ENCODE measurements at regions not wholly inside any gene's neighbourhood (a gene's known extent, or its start where the extent isn't known, plus 50 kb on each side); places are given as distances from the start of the nearest gene placed in this dataset.

DNA sequence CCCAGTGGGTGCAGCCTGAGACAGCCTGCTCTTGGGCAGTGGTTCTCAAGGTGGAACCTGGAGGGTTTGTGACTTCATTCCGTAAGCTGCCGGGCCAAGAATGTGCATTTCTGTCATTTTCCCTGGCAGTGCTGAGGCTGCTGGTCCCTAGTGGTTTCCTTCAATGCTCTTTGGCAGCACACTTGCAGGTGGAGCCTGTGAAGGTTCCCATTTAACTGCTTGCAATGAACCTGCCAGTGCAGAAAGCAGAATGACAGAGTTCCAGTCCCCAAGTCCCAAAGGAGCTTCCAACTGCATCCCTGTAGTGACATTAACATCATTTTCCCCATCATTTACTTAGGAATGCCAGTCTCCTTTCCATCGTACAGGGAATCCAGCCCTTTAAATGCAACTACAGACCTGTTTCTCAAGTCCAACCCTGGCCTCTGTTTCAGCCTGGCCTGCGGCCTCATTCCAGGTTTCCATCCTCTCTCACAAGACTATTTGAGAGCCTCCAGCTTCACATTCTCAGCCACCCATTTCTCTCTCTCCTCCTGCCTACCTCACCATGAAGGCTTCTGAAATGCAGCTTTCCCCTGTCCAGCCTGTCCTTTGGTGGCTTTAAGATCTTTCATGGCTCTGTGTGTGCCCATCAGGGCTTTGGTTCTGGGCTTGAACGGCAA, 149.7 kb upstream of the GGTLC1 start:
- no peak for DNase-seq (ENCODE audit: low read depth)

DNA sequence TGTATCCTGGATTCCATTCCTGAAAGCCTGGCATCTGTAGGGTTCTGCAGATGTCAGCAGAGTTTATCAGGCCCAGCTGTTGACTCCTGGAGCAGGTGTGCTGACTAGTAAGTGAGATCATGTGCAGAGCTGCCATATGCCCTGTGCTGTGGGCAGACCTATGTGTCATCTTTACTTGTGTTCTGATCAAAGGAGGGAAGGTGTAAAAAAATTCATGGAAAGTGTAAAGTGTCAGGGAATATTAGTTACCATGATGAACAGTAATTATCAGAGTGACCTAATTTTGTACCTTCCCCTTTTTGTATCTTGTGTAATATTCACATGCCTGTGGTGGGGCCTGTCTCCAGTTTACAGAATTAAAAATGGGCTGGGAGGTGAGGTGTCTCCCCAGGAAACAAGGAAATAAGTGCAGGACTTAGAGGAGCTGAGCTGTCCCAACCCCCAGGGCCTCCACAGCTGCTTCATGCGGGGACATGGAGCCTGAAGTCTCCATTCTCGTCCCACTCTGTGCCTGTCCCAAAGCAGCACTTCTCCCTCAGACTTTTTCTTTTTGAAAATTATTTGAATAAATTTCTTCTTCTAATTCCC, 148.2 kb upstream of the GGTLC1 start:
- DNase-seq (ENCODE audit: low read depth), result no peak

DNA sequence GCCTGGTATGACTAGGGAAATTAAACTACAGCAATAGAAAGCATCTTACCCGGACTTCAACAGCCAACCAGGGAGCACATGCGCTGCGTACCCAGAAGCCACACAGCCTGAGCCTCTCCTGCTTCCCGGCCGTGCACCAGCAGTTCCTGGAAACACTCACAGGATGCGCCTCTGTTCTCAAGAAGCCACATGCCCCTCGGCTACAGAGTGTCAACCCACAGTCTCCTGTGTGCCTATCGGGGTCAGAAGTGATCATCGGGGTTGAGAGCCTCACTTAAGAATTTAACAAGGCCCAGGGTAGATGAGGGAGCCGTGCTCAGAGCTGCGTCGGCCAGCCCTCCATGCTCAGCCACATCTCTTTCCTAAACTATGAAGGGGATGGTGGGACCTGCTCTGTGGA, 147.2 kb upstream of the GGTLC1 start:
- no peak for DNase-seq (ENCODE audit: low read depth)

DNA sequence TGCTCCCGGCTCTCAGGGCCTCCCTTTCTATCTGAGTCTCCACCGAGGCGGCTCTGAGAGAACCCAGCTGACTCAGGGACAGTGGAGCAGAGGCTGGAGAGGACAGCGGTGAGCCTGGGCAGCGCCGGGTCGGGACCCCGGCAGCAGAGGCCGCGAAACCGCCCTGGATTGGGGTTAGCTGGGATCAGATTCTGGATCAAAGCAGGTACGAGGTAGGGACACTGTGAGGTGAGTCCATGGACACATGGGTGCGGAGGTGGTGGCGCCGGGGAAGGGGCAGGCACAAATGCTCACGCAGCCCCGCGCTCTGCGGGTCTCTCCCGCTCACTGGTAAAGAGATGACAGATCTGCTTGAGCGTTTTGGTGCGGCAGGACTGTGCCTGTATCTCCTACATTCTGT, 146.4 kb upstream of the GGTLC1 start:
- no peak for DNase-seq (ENCODE audit: low read depth)

DNA sequence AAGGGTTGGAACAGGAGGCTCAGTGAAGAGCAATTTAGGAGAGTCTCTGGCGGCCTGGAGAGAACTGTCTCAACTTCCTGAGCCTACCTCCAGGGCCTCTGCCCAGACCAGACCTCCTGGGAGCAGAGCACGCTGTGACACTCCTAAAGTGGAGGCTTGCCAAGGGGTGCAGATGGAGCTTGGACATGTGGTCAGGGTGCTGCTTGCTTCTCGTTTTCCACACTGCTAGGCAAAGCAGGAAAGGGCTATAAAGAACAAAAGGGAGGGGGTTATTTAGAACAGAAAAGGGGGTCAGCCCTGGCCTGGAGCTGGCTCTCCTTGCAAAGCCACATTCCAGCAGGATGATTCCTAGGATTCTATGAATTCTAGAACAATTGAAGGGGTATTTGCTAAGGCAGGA, 145.7 kb upstream of the GGTLC1 start:
- no peak for DNase-seq (ENCODE audit: low read depth)

DNA sequence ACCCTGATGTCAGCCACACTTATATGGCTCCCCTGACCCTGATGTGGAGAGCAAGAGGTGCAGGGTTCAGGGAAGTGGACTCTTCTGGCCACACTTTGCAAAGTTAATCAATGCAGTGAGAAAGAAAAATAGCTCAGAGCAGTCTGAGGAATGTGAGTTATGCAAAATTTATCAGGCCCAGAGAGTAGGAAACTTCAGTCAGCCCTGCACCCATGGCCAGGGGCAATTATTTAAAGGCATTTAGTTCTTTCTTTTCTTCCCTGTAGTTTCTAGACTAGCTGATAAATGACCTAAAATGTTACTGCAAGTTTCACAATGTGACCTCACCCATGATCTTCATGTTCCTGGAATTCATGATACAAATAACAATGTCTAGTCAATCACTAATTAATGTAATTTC, 143.7 kb upstream of the GGTLC1 start:
- DNase-seq (ENCODE audit: low read depth), result no peak

DNA sequence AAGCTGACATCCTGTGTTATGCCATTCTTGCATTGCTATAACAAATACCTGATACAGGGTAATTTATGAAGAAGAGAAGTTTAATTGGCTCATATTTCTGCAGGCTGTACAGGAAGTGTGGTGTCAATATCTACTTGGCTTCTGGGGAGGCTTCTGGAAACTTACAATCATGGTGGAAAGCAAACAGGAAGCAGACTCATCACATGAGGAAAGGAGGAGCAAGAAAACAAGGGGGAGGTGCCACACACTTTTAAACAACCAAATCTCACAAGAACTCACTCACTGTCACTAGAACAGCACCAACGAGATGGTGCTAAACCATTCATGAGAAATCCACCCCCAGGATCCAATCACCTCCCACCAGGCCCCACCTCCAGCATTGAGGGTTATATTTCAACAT, 143.1 kb upstream of the GGTLC1 start:
- no peak for DNase-seq (ENCODE audit: low read depth)

DNA sequence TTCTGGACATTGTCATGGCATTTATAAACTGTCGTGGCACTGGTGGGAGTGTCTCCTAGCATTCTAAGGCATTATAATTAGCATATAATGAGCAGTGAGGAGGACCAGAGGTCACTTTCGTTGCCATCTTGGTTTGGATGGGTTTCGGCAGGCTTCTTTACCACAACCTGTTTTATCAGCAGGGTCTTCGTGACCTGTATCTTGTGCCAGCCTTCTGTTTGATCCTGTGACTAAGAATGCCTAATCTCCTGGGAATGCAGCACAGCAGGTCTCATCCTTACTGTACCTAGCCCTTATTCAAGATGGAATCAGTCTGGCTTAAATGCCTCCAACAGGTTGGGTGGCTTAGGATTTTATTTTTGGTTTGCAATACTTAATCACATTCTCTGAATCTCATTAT, 142.7 kb upstream of the GGTLC1 start:
- no peak for DNase-seq (ENCODE audit: low read depth)

DNA sequence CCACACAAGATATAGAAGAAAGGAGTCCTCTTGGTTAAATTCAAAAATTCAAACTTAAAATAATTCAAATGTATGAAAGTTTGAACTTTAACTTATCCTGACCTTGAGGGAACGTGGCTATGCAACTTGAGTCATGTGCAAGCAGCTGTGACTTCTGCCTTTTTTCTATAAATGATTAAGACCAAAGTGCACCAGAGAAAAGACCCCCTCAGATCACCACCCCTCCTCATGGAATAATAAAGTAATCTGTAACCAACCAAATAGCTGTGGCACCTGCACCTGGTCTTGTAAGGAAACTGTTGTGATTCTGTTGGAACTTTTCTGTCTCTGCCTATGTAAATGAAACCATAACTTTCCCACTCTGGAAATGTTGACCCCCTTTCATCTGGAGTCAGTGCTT, 141.1 kb upstream of the GGTLC1 start:
- no peak for DNase-seq (ENCODE audit: low read depth)

DNA sequence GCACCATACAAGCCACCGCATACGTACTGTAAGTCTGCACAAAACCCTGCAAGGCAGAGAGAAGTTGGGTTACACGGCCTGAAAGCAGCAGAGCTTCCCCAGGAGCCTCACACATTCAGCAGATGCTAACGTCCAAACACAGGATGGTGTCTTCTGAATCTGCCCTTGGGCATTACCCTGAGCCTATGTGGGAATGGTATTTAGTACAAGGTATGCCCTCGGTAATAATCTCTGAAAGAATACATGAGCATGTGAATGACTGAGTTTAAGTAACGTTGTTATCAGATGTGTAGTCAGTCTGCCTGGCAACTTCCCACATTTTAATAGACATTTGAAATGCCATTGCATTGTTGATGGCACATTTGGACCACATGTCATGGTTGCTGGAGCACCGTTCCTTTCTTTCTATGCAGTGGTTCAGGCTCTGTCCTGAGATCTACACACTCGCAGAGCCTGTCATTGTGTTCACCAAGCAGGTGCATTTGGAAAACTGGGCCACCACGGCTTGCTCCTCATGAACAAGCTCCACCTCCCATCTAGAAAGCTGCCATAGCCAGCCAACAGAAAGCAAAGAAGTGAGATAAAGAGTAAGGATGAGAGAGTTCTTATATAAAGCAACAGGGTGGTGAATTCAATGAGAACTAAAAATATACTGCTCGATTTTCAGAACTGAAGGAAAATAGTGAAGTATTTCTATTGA, 136.5 kb upstream of the GGTLC1 start:
- DNase-seq (ENCODE audit: low read depth), result no peak

DNA sequence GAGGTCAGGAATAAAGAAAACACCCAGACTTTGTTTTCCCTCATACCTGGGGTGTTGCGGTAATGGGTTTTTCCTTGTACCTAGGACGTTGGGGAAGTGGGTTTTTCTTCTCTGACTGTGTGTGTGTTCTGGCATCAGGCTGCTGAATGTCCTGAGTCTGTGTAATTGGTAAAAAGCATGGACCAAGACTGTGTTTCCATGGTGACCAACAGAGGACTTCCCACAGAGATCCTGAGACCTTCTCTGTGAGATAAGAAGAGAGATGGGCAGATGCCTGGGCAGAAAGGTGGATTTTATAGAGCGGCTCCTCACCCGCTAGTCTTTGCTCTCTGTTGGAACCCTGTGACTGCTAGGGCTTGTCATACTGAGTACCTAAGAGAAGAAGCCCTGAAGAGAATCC, 135.4 kb upstream of the GGTLC1 start:
- DNase-seq (ENCODE audit: low read depth), result no peak

DNA sequence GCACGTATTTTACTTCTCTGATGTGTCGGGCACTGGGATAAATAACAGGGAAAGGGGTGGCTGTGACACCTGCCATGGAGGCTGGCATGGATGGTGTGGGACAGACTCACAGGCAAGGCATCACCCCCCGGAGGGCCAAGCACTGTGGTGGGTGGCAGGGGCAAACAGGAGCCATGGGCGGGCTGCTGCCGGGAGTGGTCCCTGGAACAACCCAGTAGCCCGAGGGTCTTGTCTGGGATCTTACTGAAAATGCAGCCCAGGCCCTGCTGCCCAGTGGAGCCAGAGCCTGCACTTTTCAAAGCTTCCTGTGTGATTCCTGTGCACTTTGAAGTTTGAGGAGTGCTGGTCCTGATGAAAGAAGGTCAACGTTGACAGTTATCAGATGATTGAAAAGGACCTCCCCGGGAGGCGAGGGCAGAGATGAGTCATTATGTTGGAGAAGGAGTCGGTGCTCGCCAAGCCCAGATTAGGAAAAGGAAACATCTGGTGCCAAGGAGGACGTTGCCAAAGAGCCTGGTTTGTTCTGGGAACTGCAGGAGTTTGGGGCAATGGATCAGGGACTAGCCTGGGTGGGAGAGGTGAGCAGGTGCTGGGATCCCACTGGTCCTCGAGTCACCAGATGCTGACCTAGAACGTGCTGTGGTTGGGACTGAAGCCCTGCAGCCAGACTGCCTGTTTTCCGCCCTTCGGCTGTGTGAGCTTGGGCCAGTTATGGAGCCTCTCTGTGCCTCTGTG, 130.0 kb upstream of the GGTLC1 start:
- DNase-seq (ENCODE audit: low read depth), result peak; percentile 51

DNA sequence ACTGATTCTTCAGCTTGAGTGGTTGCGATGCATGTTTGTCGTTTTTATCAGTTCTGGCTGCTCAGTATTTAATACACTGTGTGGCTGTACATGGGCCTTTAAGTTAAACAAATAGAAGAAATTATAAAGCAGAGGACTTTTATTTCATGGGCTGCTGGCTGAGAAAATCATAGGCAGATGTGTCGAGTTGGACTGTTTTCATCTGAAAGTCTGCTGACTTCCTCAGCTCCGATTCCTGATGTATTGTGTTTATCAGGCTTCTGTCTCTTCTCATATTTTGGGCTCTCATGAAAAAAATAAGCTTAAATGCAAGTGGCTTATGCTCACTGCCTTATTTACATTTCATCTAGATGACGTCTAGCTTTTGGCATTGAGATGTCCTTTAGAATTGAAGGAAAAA, 129.5 kb upstream of the GGTLC1 start:
- DNase-seq (ENCODE audit: low read depth), result peak; percentile 41

DNA sequence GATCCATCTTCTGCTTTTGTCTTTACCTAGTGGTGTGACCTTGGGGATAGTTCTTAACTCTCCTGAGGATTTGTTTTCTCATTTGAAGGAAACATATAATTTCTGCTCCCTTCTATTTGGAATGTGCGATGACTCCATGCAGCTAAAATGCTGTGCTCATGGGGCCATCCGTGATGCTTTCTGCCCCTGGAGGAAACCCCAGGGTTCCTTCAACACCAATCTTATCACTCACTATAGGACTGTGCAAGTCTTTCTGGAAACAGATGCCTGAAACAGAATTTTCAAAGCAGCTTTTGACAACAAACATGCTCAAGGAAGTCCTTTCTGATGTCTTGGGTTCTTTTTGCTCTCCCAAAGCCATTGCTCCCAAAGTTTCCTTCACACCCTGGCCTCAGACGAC, 128.8 kb upstream of the GGTLC1 start:
- no peak for DNase-seq (ENCODE audit: low read depth)

DNA sequence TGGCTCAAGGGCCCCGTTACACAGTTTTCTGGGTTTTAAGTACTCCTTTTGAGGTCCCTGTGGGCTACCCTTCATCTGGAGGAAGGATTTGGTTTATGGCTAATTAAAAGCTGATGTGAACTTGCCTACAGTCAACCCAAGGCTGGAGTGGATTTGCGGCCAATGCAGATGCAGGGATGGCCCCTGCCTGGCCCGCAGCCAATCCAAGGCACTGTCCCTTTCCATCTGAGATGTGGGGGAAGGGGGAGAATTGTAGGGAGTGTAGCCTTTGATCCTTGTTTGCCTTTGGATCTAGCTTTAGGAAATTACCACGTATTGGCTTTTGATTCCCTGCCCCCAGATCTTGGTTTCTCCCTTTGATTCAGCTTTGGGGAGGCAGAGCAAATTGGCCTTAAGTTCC, 128.0 kb upstream of the GGTLC1 start:
- DNase-seq (ENCODE audit: low read depth), result no peak

DNA sequence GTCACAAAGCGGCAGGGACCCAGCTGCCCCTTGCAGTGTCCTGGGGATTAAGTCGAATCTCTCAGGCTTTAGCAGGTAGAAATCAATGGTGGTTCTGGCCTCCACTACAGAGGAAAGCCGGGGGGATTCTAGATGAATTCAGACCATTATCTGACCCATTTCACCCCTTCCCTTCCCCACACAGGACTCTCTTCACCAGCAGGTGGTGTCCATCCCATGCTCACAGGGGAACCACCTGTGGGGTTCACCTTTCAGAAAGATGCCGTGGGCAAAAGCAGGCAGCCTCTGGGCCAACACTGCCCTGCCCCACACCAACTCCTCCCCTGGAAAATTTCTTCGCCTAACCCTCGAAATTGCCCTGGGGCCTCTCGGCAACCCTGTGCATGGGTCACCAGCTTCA, 123.8 kb upstream of the GGTLC1 start:
- DNase-seq (ENCODE audit: low read depth), result no peak

DNA sequence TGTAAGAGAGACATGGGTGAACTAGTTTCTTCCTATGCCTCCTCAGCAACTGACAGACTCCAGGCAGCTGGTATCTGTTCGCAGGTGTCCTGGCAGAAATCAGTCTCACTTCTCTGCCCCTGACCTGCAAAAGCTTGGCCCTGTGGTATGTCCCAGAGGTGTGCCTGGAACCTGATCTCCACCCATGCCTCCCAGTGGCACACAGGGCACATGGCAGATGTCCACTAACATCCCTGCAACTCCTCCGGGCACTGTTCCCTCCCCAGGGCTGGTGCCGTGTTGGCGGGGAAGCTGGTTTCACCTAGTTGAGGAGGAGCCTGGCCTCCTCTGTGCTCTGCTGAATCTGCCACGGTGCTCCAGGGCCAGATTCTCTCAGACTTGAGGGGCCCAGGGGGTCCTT, 123.3 kb upstream of the GGTLC1 start:
- no peak for DNase-seq (ENCODE audit: low read depth)

DNA sequence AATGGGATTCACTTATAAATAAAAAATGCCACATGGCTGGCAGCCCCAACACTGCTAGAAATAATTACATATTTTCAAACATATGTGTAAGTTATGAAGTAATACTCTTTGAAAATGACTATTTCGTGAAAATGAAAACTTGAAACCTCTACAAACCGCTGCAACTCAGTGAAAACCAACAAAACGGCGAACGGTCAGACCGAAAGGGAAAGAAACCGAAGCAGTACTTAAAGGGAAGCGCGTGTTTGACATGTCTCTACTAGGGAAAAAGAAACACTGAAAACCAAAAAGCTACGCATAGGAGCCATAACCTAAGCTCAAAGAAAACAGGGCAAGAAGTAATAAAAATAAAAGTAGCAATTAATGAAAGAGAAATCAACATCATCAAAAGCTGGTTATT, 121.0 kb upstream of the GGTLC1 start:
- DNase-seq (ENCODE audit: low read depth), result no peak

DNA sequence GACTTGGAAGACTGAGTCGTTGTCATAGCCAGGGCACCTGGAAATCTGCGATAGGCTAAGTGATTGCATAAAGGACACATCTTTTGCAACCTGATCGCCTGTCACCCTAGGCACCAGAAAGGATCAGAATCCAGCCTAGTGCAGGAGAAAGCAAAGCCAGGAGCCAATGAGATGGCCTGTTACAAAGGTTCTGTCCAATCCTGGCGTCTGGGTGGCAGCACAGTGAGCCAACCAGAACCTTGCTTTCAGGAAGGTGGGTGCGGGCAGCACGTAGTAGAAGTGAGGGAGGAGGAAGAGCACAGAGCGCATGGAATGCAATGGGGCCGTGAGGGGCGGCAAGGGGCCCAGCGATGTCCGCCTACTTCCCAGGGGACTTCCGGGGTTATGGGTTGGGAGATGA, 120.4 kb upstream of the GGTLC1 start:
- DNase-seq (ENCODE audit: low read depth), result no peak

DNA sequence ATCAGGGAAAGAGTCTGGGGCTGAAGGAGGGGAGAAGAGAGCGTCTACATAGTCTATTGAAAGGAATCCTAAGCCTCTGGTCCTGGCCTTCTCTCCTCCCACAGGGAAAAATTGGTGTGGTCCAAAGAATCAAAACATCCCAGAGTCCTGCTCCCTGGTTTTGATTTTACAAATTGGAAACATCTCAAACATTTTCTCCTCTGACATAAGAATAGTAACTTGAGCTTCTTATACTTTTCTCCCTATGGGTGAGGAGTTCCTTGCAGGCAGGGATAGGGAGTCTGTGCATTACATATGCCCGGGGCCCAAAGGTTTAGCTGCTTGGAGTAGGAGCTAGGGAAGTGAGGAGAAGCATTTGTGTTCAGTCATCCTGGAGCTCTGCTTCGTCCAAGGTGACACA, 120.0 kb upstream of the GGTLC1 start:
- DNase-seq (ENCODE audit: low read depth), result no peak

DNA sequence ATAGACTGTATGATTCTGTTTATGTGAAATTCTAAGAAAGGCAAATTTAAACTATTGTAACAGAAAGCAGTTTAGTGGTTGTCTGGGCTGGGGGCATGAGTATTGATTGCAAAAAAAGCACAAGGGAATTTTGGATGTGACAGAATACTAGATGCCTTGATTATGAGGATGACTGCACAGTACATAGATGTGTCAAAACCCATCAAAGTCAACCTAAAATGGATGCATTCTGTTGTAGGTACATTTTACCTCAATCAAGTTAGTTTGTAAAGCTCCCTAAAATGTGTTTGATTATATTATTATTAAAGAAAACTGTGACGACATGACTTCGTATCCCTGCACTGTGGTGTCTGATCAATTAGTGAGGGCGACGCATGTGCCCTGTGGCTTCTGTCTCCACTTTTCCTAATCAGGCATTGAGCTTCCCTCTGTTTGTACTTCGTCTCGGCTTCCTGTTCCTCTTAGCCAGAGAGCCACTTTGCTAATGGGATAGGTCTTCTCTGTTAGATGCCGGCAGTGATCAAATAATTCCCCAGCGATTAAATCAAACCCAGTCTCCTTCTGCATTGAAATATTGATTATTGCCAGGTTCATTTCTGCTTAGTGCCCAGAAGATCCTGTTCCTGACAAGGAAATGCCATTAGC, 118.3 kb upstream of the GGTLC1 start:
- no peak for DNase-seq (ENCODE audit: low read depth)

DNA sequence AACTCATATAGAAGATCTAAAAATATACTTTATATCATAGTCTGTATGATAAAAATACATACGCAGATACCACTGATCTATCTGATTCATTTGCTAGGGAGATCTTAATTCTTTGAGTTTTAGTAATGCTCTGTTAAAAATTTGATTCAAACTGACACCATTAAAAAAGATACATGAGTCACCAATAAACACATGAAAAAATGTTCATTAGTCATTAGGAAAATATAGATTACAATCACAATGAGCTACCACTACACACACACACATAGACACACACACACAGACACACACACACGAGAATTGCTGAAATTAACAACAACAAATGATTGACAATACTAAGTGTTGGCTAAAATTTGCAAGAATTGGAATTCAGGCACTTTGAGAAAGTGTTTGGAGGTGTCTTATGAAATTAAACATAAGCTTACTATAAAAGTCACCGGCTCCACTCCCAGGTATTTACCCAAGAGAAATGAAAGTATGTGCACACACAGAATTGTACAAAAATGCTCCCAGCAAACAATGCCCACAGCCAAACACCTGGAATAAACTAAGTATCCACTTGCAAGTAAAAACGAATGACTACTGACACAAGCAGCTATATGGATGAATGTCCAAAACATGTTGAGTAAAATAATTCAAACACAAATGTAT, 117.7 kb upstream of the GGTLC1 start:
- no peak for DNase-seq (ENCODE audit: low read depth)
